Embryonic facial prominence (tissue), 1 donor: ENCODE measurements at regions not wholly inside any gene's neighbourhood (a gene's known extent, or its start where the extent isn't known, plus 50 kb on each side); places are given as distances from the start of the nearest gene placed in this dataset.

ENCODE experiments used
- DNase-seq: peaks from one replicate; pipeline ENCODE4 v3.0.0-alpha.2; 2016; ENCODE audit errors: extremely low spot score

DNA sequence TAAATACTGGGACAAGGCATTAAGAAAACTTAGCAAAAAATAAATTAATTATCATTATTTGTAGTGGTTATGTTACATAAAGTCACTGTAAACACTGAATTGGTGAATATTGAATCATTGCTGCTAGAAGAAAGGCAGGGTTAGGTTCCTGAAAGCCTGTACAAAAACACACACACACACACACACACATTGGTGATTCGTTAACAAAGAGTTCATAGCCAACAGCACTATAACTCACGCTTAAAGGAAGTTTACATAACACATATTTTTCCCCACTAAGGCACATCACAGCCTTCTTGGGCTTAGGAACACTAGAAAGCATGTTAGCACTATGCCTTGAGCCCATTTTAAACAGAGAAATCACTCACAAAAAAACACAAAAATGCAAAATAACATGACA is 690.0 kb upstream of the PIK3C3 start:
- DNase-seq = no peak

DNA sequence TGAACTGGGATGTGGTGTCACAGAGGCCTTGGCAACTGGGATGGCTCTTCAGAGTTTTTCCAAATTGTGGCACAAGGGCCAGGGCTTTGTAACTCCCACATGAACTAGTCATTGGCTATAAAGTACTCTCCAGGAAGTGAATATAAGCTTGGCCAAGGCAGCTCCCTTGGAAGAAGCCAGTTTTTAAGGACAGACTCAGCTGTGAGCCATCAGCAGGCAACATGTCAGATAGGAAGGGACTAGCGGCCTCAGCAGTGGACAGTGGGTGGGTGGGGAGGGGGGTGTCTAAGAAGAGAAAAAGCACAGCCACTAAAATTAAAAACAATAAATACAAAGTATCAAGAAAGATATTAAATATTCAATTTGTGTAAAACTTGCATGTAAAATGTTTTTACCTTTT is 691.1 kb upstream of the PIK3C3 start:
- DNase-seq = no peak

DNA sequence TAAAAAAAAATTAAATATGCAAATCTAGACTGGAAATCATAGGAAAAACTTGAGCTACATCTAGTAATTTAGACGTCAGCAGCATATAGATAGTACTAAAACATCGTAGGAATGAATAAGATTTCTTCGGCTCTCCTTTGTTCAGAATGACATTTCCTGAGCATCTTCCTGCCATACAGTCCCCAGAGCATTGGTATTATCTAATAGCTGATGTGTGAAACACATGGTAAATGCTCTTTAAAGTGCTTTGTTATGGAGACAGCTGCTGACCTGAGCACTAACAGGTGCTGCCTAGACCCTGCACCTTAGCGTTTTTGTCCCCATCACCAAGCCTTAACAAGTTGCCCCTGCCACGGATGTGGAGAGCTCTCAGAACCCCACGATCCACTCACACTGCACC is 692.3 kb upstream of the PIK3C3 start:
- no peak for DNase-seq

DNA sequence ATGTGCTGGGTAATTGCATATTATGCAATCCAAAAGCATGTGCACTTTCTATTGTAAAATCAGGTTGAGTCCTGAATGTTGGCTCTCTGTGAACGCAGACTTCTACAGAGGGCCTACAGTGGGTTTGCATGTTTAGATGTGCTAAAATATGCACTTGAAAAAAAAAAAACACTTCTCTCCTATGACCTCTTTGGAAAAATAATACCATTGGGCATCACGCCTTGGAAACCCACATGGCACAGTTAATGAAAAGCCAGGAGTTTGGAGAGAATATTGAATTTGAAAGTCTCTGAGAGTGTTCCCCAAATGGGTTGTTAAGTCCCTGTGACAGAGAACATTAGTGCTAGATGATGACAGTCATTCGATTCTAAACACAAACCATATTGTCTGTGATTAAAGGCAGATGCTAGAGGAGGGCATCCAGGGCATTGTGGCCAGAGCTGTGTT is 710.4 kb upstream of the PIK3C3 start:
- peak; percentile 20 for DNase-seq

DNA sequence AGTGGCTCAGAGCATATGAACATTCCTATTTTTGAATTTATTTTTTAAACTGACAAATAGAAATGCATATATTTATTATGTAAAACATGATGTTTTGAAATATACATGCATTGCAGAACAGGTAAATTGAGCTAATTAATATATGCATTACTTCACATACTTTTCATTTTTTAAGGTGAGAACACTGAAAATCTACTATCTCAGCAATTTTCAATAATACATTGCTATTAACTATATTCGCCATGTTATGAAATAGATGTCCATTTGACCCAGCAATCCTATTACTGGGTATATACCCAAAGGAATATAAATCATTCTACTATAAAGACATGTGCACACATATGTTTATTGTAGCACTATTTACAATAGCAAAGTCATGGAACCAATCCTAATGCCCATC is 717.7 kb upstream of the PIK3C3 start:
- no peak for DNase-seq

DNA sequence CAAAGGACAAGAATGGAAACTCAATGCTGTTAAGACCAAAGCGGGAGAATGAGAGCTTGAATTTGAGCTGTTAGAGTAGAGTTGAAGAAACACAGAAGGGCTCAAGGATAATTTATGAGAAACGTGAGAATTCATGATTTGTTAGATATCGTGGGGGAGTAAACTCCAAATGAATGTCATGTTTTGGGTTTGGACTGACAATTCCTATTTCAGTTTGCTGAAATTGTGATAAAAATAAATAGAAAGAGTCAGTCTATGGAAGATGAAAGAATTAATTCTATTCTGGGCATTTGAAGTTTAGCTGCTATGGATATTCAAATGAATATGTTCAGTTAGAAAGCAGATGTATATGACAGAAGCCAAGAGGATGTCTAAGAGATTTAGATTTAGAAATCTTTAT is 723.4 kb upstream of the PIK3C3 start:
- no peak for DNase-seq

DNA sequence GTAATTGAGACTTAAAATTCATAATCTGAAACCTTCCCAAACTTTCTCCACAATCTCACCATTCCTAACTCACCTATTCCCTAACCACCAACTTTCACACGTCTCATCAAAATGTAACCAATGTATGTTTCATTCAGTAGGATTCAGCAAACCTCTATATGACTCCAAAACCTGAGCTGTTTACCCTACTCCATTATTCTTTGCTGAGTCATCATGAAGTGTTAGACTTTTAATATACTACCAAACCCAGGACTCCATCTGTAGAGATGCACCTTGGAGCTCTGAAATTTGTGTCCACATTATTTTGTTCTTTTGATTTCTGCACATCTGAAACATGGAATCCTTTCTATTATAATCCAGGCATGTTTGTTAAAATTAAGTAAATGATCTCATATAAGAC is 727.0 kb upstream of the PIK3C3 start:
- DNase-seq = no peak

DNA sequence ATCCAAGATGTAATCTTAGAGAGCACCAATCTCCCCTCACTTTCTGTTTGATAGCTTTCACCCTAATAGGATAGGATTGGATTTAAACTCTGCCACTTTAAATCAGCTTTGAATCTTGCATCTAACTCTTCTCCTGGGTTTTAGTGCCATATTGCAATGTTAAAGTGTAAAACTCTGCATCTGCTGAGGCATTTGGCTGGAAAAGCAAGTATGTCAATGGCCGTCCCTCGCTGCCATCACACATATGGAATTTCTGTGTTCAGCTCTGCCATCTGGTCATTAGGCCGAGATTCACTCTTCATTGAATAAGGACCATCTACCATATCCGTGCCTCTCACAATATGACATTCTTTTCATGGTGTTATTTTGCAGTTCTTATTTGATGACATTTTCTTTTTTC is 728.1 kb upstream of the PIK3C3 start:
- DNase-seq = no peak

DNA sequence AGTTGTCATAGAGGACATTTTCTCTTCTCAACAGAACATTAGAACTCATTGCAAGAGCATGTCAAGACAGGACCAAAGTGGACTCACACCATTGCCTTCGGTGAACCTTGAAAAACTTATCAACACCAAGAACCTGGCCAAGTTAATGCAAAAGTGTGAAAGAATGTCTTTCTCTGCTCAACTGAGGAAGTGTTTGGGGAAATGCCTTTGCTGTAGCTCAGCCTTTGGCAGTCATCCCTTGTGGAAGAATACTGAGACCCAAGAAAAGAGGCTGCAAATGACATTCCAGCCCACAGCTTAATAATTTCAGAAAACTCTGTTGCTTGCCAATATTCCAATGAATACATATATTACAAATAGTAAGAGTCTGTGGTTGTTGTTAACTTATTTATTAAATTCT is 728.8 kb upstream of the PIK3C3 start:
- no peak for DNase-seq

DNA sequence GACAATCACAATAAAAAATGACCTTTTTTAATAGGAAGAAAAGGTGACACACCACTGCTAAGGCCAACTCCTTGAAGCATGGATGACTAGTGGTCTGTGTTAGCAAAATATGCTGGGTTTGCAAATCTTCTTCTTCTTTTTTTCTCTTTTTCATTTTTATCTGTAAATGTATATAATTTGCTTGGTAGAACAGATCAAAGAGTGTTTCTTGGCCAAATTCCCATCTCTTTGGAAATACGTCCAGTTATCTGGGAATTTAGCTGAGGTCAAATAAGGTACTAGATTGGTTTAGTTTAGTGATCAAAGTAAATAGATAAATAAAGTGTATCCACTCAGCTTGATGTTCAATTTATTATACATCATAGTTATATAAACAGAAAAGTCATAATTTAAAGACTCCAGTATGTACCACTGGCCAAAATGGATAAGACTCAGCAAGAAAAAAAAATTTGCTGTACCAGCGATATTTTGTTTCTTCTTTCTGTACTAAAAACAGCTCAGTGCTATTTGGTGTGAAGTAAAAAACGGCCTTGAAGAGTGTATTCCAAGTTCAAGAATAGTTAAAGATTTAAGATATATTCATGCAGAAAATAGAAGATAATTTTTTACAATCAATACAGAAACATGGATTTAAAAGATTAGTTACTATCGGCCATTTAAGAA is 738.6 kb upstream of the PIK3C3 start:
- DNase-seq = no peak

DNA sequence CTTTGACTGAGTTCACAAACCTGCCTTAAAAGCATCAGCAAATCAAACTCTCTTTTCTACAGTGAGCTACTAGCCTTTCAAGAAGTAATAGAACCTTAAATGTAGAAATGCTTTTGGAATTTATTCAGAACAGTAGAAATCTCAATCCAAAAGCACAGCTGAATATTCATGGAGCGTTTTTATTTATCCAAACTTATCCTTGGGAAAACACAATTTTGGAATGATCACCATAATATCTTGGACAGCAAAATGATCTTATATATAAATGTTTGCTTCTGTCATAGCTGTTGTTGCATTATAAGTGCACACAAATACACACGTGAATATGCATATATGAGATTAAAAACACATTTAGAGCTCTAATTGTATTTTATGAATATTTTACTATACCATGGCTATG is 747.3 kb upstream of the PIK3C3 start:
- no peak for DNase-seq

DNA sequence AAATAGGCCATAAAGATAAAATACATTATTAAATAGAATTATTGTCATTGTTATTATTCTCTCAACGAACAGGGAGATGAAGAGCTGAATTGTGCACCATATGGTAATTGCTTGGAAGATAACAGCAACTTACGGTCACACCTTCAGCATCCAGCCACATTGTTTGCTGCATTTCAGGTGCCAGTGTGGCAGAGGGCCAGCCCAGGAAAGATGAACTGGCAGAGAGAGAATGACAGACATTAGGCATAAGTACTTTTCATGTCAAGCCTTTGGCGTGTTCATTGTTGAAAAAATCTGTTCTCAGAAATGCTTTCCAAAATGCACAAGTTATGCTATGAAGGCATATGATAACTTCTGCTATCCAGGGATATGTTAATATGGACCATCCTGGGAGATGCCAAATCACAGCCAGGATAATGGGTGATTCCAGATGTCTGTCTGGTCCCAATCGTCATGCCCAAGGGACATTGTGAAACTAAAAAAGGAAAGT is 748.6 kb upstream of the PIK3C3 start:
- DNase-seq = no peak

DNA sequence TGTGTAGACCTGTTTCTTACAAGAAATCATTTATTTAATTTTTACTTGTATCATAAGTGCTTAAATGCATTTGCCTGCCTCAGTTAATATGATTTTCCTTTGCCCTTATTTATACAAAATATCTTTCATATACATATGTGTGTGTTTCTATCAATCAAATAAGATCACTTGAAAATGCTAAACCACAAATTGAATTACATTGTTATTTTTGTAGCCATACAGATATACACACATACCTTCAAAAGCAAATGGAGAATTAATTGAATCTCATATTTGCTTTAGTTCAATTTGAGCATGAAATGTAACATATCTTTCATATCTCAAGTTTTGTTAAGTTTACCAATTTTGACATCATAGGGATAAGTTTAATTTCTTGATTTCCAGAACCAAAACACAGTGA is 755.8 kb upstream of the PIK3C3 start:
- no peak for DNase-seq

DNA sequence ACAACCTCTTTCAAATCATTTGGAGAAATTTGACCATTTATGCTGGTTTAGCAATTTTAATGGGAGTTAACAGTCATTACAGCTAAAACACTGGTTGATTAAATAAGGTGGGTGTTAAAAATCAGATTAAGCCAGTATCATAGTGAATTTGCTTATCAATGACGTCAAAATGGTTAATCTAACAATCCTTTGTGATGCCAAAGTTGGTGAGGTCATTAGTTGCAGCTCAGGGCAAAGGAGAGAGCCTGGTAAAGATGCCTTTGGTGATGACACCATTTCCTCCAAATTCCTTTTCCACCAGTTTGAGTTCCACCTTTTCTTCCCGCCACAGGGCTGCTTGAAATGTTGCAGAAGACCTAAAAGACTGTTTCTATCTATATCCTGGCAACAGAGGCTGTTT is 757.1 kb upstream of the PIK3C3 start:
- no peak for DNase-seq

DNA sequence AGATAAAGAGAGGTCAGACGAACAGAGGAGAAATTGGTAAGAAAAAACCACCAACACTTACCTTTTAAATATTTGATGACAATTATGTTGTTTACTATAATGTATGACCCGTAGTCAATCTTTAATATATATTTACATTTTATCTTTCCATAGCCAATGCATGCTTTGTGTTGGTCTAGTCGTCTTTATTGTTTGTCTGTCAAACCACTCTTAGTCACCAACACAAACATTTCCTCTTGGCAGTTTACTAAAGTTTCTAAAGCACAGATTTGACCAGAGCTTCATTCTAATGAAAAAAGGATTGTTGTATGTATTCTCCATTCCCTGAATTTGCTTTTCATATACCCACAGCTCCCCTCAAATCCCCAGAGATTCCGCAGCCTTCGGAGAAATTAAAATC is 784.7 kb upstream of the PIK3C3 start:
- DNase-seq = no peak

DNA sequence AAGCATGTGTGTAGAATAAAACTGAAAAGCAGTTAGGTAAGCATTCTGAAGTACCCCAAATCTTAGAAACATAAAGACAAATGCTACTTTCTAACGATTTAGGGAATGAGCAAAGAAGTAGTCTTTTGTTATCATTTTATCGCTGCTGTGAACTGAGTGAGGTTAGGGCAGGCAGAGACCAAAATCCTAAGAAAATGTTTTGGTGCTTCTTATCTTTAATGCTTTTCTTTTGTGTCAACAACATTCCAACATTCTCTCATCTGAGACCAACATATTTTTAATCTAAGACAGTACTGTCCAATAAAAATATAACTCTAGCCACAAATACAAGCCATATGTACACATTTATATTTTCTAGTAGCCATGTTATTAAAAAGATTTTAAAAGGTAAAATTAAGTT is 789.4 kb upstream of the PIK3C3 start:
- DNase-seq = no peak

DNA sequence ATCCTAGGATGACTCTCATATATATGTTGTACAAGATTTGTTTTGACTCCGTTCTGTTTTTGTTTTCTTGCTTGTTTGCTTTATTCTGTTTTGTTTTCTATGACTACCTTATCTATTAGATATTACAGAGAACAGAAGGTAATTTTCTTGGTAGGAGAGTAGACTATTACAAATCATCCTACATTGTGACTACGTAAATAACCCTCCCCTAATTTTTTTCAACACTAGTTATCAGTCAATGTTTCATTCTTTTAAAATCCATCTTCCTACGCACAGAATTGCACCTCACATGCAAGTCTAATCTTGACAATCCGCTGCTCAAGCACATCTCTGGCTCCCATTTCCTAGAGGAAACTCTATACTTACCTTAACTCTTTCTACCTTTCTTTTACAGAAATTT is 792.3 kb upstream of the PIK3C3 start:
- no peak for DNase-seq

DNA sequence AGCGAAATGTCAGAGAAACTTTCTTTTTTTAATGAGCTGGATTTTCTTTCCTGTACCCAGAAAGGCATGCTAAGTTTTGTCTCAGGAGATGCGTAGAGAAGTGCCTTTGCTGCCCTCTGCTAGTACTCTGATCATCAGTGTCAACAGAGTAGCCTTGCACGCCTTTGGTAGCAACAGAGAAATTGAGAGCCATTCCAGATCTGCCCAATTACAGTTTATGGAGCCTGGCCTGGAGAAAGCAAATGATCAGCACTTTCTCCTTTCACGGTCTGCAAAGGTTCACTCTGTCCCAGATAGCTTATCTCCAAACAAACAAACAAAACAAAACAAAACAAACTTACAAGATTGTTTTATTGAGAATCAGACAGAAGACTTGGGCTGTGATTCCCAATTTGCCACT is 792.8 kb upstream of the PIK3C3 start:
- no peak for DNase-seq

DNA sequence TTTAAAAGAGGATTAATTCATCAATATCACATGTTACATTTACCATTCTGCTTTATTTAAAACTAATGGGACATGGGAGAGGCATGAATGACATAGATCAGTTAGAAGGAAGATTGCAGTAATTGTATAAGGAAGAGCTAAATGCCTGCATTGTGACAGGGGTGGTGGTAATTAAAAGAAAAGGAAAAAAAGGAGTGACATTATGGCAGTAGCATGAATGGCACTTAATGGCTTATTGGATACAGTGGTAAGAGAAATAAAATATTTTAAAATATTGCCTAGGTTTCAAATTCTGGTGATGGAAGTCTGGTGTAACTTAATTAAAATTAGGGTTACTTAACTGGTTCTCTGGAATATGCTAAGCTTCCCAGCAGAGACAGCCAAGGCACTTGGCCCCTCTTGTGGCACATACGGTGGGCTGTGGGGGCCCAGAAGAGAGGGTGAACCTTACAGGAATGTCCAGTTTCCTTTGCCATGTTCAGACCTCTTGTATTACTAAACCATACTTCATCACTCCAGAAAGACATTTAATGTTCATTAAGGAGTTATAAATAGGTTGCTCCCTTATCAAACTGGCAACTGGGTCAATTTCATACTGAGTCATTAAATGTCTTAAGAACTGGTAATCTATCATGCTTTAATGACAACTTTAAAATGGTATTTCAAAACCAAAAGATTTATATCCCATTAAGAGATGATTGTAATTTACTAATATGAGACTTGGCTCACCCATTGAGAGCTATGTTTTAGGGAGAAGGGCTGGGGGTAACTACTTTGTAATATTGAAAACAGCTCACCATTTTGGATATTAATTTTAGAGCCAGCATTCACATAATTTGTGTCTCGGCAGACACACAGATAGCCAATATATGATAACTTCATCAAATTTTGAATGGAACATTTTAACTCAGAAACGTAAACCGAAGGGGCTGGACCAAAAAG is 798.9 kb upstream of the PIK3C3 start:
- no peak for DNase-seq

DNA sequence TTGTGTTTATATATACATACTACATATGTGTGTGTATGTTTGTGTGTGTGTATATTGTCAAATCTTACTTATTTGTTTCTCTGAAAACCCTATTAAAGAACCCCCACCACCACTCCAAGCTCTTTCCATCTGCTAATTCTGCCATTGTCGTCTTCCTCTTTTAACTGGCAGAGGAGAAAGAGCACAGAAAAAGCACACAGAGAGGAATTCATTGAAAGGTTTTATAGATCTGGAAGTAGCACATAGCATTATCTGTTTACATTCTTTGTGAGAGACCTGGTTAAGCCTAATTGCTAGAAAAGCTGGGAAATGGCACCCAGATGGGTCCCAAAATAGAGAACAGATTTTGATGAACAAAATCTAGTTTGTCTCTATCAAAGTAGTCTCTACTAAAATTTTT is 800.0 kb upstream of the PIK3C3 start:
- DNase-seq = no peak

DNA sequence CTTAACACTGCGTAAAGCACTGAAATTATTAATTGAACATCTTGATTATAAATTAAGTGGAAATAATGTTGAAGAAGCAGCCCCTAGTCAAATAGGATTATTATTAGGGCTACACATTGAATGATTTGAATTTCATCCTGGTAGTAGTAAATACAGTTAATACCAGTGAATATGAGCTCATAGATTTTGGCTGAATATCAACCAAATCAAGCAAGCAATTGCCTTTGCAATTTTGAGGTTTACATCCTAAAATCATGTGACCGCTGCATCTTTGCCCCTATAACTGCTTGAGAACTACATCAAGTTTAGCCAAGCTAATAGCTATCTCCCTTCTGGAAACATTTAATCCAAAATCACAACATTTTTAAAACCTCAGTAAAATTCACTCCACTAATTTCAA is 801.2 kb upstream of the PIK3C3 start:
- DNase-seq = no peak

DNA sequence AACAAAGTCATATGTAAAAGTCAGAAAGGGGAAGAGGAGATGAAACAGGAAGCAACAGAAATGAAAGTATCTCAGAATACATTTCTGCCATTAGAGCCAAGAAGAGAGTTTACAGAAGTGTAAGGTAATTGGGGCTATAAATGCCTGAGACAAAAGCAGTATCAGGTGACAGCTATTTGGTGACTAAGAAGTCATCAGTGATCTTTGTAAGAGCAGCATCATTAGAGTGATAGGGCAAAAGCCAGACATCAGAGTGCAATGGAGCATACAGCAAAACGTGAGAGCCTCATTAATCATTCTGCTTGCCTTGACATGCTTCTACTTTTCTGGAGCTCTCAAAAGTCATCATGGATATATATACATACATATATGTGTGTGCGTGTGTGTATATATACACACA is 804.7 kb upstream of the PIK3C3 start:
- DNase-seq = no peak

DNA sequence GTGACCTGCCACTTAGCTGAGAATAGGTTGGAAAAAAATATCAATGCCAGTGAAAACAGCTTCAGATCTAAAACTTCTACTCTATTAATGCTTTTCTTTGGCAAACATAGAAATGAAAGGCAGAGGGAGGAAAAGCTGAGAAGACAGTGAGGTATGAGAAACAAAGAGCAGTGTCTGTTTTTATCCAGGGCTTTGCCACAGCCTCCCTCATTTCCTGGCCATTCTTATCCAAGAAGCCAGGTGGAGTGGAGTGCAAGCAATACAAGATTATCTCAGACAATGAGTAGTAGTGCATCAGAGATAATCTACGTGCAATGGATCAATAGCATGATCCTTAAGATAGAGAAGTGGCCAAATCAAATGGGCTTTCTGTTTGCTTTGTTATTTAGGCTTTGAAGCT is 808.7 kb upstream of the PIK3C3 start:
- DNase-seq = no peak
